ENCODE measurements at regions not wholly inside any gene's neighbourhood (a gene's known extent, or its start where the extent isn't known, plus 50 kb on each side); places are given as distances from the start of the nearest gene placed in this dataset.

GRCh38 chr15:87225436-87225835 is 1031.1 kb downstream of the NTRK3 start:
- TF ChIP-seq POLR2AphosphoS5 (IDR thresholded peaks at IDR 0.05; ENCODE audit: low read depth, low read length) (no peak), PAX5 (IDR thresholded peaks at IDR 0.05; ENCODE audit: insufficient read depth, low read length, severe bottlenecking) (no peak), SPI1 (IDR thresholded peaks at IDR 0.05; ENCODE audit: low read depth, low read length) (no peak), POLR2A (IDR thresholded peaks at IDR 0.05; ENCODE audit: low read depth, low read length) (no peak), POU2F2 (IDR thresholded peaks at IDR 0.05; ENCODE audit: low read depth, low read length) (no peak), TAF1 (IDR thresholded peaks at IDR 0.05; ENCODE audit: low read depth, low read length) (no peak)
- FAIRE-seq, result no peak
- no peak for DNase-seq (ENCODE audit: insufficient read length, low spot score)

- no peak for TF ChIP-seq POLR2A (IDR thresholded peaks at IDR 0.05; ENCODE audit: low read depth, low read length)
- no peak for TF ChIP-seq POU2F2 (IDR thresholded peaks at IDR 0.05; ENCODE audit: low read depth, low read length)
- no peak for TF ChIP-seq TAF1 (IDR thresholded peaks at IDR 0.05; ENCODE audit: low read depth, low read length)
- no peak for TF ChIP-seq SPI1 (IDR thresholded peaks at IDR 0.05; ENCODE audit: low read depth, low read length)
- no peak for TF ChIP-seq POLR2AphosphoS5 (IDR thresholded peaks at IDR 0.05; ENCODE audit: low read depth, low read length)
- TF ChIP-seq PAX5 (IDR thresholded peaks at IDR 0.05; ENCODE audit: insufficient read depth, low read length, severe bottlenecking), result no peak
- FAIRE-seq, result no peak
- no peak for DNase-seq (ENCODE audit: insufficient read length, low spot score)
Observed at GRCh38 chr15:87224404-87224803, 1032.1 kb downstream of the NTRK3 start.

GRCh38 chr15:87219650-87220615 is 1036.6 kb downstream of the NTRK3 start:
- FAIRE-seq, result no peak
- DNase-seq (ENCODE audit: insufficient read length, low spot score), result no peak
- no peak for TF ChIP-seq POLR2A (IDR thresholded peaks at IDR 0.05; ENCODE audit: low read depth, low read length)
- no peak for TF ChIP-seq PAX5 (IDR thresholded peaks at IDR 0.05; ENCODE audit: insufficient read depth, low read length, severe bottlenecking)
- TF ChIP-seq POU2F2 (IDR thresholded peaks at IDR 0.05; ENCODE audit: low read depth, low read length), result no peak
- TF ChIP-seq POLR2AphosphoS5 (IDR thresholded peaks at IDR 0.05; ENCODE audit: low read depth, low read length), result no peak
- TF ChIP-seq SPI1 (IDR thresholded peaks at IDR 0.05; ENCODE audit: low read depth, low read length), result no peak
- no peak for TF ChIP-seq TAF1 (IDR thresholded peaks at IDR 0.05; ENCODE audit: low read depth, low read length)

DNA sequence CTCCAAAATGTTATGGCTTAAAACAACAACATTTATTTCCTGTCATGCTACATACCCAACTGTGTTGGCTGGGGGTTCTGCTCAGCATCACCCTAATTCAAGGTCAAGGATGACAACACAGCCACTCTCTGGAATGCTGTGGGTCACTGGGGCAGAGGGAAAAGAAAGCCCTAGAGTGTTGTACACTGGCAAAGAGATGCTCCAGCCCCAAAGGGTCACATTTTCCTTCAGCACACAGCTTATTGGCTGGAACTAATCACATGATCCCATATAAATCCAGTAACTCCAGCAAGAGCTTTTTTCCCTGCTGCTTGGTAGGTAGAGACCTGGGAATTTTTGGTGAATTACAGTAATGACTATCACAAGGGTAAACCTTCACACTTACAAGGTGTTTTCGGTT is 1041.4 kb downstream of the NTRK3 start:
- TF ChIP-seq POU2F2 (IDR thresholded peaks at IDR 0.05; ENCODE audit: low read depth, low read length) (no peak), POLR2A (IDR thresholded peaks at IDR 0.05; ENCODE audit: low read depth, low read length) (no peak), TAF1 (IDR thresholded peaks at IDR 0.05; ENCODE audit: low read depth, low read length) (no peak), PAX5 (IDR thresholded peaks at IDR 0.05; ENCODE audit: insufficient read depth, low read length, severe bottlenecking) (no peak), SPI1 (IDR thresholded peaks at IDR 0.05; ENCODE audit: low read depth, low read length) (no peak), POLR2AphosphoS5 (IDR thresholded peaks at IDR 0.05; ENCODE audit: low read depth, low read length) (no peak)
- no peak for DNase-seq (ENCODE audit: insufficient read length, low spot score)
- no peak for FAIRE-seq

GRCh38 chr15:87213626-87214025 is 1042.9 kb downstream of the NTRK3 start:
- TF ChIP-seq POLR2A (IDR thresholded peaks at IDR 0.05; ENCODE audit: low read depth, low read length) (no peak), POU2F2 (IDR thresholded peaks at IDR 0.05; ENCODE audit: low read depth, low read length) (no peak), SPI1 (IDR thresholded peaks at IDR 0.05; ENCODE audit: low read depth, low read length) (no peak), PAX5 (IDR thresholded peaks at IDR 0.05; ENCODE audit: insufficient read depth, low read length, severe bottlenecking) (no peak), POLR2AphosphoS5 (IDR thresholded peaks at IDR 0.05; ENCODE audit: low read depth, low read length) (no peak)
- DNase-seq (ENCODE audit: insufficient read length, low spot score), result no peak
- no peak for FAIRE-seq

DNA sequence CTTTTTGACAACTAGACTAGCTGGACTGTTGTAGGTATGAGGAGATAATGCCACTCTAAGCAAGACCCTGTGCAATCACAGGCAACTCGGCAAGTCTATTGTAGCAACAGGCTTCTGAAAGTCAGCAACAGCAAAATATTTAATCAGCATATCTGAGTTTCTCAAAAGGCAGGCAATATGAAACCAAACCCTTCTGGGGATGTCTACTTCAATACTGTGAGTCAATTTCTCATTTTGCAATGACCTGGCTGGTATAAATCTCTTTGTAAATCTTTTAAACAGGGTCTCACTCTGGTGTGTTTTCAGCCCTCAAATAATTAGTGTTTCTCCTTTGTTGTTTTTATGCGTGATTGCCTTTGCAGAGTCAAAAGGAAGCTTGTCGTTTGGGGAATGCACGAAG is 1044.5 kb downstream of the NTRK3 start:
- TF ChIP-seq POLR2A (IDR thresholded peaks at IDR 0.05; ENCODE audit: low read depth, low read length) (no peak), SPI1 (IDR thresholded peaks at IDR 0.05; ENCODE audit: low read depth, low read length) (no peak), PAX5 (IDR thresholded peaks at IDR 0.05; ENCODE audit: insufficient read depth, low read length, severe bottlenecking) (no peak)
- DNase-seq (ENCODE audit: insufficient read length, low spot score) (no peak), FAIRE-seq (no peak)

DNA sequence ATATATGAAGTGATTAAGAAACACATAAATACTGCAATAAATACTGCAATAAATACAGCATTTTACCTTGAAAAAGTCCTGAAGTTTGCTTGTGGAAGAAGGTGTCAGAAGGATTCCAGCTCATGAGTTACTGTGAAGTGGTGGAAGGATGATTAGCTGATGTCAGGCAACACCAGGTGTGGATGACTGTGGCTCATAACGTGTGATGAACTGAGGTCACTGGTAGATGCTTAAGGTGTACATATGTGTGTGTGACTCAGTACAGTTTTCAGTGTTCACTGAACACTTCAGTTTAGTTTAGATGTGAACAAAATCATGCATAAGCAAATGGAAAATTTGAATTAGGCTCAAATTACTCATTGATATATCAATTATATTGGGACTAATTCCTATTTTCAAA is 1045.0 kb downstream of the NTRK3 start:
- TF ChIP-seq POLR2AphosphoS5 (IDR thresholded peaks at IDR 0.05; ENCODE audit: low read depth, low read length) (no peak), TAF1 (IDR thresholded peaks at IDR 0.05; ENCODE audit: low read depth, low read length) (no peak), POU2F2 (IDR thresholded peaks at IDR 0.05; ENCODE audit: low read depth, low read length) (no peak), POLR2A (IDR thresholded peaks at IDR 0.05; ENCODE audit: low read depth, low read length) (no peak), SPI1 (IDR thresholded peaks at IDR 0.05; ENCODE audit: low read depth, low read length) (no peak), PAX5 (IDR thresholded peaks at IDR 0.05; ENCODE audit: insufficient read depth, low read length, severe bottlenecking) (no peak)
- DNase-seq (ENCODE audit: insufficient read length, low spot score) (no peak), FAIRE-seq (no peak)

DNA sequence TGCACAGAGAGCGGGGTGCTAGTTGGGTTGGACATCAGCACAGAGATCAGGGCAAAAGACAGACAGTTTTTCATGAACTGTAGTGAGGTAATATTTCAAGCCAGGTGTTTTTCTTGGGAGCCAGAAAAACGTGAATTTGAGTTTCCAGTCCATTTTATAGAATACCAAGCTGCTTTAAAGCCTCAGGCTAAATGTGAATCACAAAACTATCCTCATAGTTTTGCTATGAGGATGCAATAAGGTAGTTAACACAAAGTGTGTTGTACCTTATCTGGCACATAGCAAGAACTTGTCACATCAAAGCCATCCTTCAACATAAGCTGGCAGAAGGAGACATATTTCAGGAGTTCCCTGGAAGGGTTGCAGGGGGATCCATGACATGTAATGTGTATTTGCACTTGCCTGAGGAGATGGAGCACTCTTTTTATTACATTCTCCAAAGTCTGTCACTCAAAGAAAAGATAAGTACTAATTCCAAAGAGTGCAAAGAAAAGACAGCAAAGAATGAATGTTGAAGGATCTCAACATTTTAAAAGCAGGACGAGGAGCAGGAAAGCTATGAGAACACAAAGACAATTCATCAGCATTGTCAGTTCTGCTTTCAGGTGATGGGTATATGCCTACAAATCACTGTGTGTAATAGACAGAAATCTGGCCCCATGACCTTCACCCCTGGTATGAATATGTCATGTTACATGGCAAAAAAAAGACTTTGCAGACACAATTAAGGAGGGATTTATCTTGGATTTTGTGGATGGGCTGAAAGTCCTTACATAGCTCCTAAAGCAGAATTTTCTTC is 1046.4 kb downstream of the NTRK3 start:
- no peak for DNase-seq (ENCODE audit: insufficient read length, low spot score)
- FAIRE-seq, result no peak
- TF ChIP-seq PAX5 (IDR thresholded peaks at IDR 0.05; ENCODE audit: insufficient read depth, low read length, severe bottlenecking), result no peak
- no peak for TF ChIP-seq SPI1 (IDR thresholded peaks at IDR 0.05; ENCODE audit: low read depth, low read length)
- TF ChIP-seq POU2F2 (IDR thresholded peaks at IDR 0.05; ENCODE audit: low read depth, low read length), result no peak
- no peak for TF ChIP-seq POLR2A (IDR thresholded peaks at IDR 0.05; ENCODE audit: low read depth, low read length)
- TF ChIP-seq POLR2AphosphoS5 (IDR thresholded peaks at IDR 0.05; ENCODE audit: low read depth, low read length), result no peak

DNA sequence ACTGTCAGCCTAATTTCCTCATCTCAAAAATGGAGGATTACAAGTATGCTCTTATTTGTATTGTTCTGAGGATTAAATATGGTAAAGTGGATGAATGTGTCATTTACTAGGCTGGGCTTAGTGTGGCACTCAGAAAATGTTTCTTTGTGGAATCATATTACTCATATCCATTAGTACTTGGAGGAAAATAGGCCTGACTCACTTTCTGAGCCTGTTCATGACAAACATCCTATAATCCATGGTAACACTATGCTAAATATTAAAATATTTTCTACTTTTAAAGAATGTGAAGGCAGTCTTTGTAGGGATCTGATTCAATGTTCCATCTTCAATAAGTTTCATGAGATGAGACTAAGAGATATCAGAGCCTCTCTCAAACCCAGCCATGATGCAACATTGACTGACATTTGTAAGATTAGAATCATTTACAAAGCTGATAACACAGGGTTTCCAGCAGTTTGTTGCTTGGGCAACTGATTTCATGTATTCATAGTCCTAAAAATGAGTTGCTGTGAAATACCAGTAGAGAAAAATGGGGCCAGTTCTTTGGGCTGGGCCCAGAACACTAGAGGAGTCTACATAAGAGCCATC is 1048.5 kb downstream of the NTRK3 start:
- no peak for FAIRE-seq
- TF ChIP-seq PAX5 (IDR thresholded peaks at IDR 0.05; ENCODE audit: insufficient read depth, low read length, severe bottlenecking) (no peak), POLR2AphosphoS5 (IDR thresholded peaks at IDR 0.05; ENCODE audit: low read depth, low read length) (no peak), POLR2A (IDR thresholded peaks at IDR 0.05; ENCODE audit: low read depth, low read length) (no peak), TAF1 (IDR thresholded peaks at IDR 0.05; ENCODE audit: low read depth, low read length) (no peak), POU2F2 (IDR thresholded peaks at IDR 0.05; ENCODE audit: low read depth, low read length) (no peak), SPI1 (IDR thresholded peaks at IDR 0.05; ENCODE audit: low read depth, low read length) (no peak)
- no peak for DNase-seq (ENCODE audit: insufficient read length, low spot score)
